Osteoblast (primary cell): ENCODE measurements at regions not wholly inside any gene's neighbourhood (a gene's known extent, or its start where the extent isn't known, plus 50 kb on each side); places are given as distances from the start of the nearest gene placed in this dataset.
"Not testable (repeated sequence)": the region's sequence is repeated elsewhere in the genome, so short reads cannot be mapped to it uniquely, and the experiment has no call there.

Source experiments
- DNase-seq: peaks from one replicate; pipeline ENCODE4 v3.0.0; 2011; ENCODE audit warnings: low spot score, mixed read lengths; ENCODE audit not compliant: insufficient read length; ENCODE audit errors: missing footprints
- H2AFZ ChIP-seq: 2 replicates; pipeline ENCODE4 v1.6.0; 2011; ENCODE audit warnings: mild to moderate bottlenecking, low read length
- H3K27ac ChIP-seq: 2 replicates; pipeline ENCODE4 v1.5.1; 2011; ENCODE audit warnings: mild to moderate bottlenecking, low read depth, low read length, moderate library complexity
- H3K27me3 ChIP-seq: 2 replicates; pipeline ENCODE4 v1.6.0; 2012; ENCODE audit warnings: mild to moderate bottlenecking, control low read depth, inconsistent platforms, low read length, moderate library complexity; ENCODE audit not compliant: insufficient read depth
- H3K36me3 ChIP-seq: 2 replicates; pipeline ENCODE4 v1.5.1; 2011; ENCODE audit warnings: mild to moderate bottlenecking, low read length, control low read depth, moderate library complexity; ENCODE audit not compliant: insufficient read depth
- H3K4me1 ChIP-seq: 2 replicates; pipeline ENCODE4 v1.5.1; 2011; ENCODE audit warnings: mild to moderate bottlenecking, low read length, control low read depth, moderate library complexity; ENCODE audit not compliant: insufficient read depth
- H3K4me2 ChIP-seq: 2 replicates; pipeline ENCODE4 v1.6.0; 2011; ENCODE audit warnings: mild to moderate bottlenecking, low read length; ENCODE audit not compliant: insufficient read depth
- H3K4me3 ChIP-seq: fragments of 200-600 bp; sonication (generic); 3 replicates; pipeline ENCODE4 v1.5.1; 2012; ENCODE audit warnings: mild to moderate bottlenecking, low read length, inconsistent platforms; ENCODE audit not compliant: insufficient read depth
- H3K79me2 ChIP-seq: 2 replicates; pipeline ENCODE4 v1.6.0; 2012; ENCODE audit warnings: mild to moderate bottlenecking, low read length, control low read depth, inconsistent platforms; ENCODE audit not compliant: insufficient read depth
- H3K9me3 ChIP-seq: 2 replicates; pipeline ENCODE4 v1.5.1; 2011; ENCODE audit warnings: low read depth, low read length, control low read depth
- H4K20me1 ChIP-seq: 2 replicates; pipeline ENCODE4 v1.6.0; 2012; ENCODE audit warnings: mild to moderate bottlenecking, low read length, control low read depth; ENCODE audit not compliant: insufficient read depth
- TF ChIP-seq, protein P1 (sequence below): IDR thresholded peaks from 2 replicates; pipeline ENCODE4 v1.5.1; 2011; ENCODE audit warnings: mild to moderate bottlenecking, low read depth, low read length, moderate library complexity; ENCODE audit errors: extremely low read depth

DNA sequence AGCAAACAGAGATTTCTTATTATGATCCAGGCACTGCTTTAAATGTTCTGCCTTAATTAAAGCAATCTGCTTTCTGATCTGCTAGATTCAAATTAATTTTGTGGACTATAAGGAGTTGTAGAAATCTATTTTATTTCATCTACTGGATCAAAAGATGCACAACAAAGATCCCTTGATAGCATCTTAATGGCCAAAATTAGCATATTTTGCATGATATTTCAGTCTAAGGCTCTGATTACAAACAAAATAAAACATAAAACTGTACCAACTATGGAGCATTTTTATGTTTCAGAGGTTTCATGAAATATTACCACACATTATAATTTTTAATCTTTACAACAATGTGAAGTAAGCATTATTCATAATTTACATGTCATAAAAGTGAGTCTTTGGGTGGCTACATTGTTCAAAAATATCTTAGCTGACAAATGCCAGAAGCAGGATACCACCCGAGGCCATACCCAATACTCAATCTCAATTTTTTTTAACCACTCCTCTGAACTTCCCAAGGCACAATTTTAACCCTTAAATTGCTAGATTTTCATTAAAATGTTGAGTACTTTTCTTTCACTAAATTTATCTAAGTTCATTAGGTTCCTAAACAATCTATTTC is 929.5 kb downstream of the KCNA4 start:
- Histone ChIP-seq H4K20me1 (no peaks in the 10 kb centered on the region), H2AFZ (no peak overlapping the region), H3K4me3 (no peak overlapping the region), H3K79me2 (no peaks in the 10 kb centered on the region), H3K4me1 (no peaks in the 10 kb centered on the region), H3K27ac (no peak overlapping the region), H3K4me2 (no peak overlapping the region), H3K27me3 (no peaks in the 10 kb centered on the region), H3K36me3 (no peaks in the 10 kb centered on the region), H3K9me3 (no peaks in the 10 kb centered on the region)
- TF ChIP-seq, protein P1, sequence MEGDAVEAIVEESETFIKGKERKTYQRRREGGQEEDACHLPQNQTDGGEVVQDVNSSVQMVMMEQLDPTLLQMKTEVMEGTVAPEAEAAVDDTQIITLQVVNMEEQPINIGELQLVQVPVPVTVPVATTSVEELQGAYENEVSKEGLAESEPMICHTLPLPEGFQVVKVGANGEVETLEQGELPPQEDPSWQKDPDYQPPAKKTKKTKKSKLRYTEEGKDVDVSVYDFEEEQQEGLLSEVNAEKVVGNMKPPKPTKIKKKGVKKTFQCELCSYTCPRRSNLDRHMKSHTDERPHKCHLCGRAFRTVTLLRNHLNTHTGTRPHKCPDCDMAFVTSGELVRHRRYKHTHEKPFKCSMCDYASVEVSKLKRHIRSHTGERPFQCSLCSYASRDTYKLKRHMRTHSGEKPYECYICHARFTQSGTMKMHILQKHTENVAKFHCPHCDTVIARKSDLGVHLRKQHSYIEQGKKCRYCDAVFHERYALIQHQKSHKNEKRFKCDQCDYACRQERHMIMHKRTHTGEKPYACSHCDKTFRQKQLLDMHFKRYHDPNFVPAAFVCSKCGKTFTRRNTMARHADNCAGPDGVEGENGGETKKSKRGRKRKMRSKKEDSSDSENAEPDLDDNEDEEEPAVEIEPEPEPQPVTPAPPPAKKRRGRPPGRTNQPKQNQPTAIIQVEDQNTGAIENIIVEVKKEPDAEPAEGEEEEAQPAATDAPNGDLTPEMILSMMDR = no peak
- DNase-seq = no peak

GRCh38 chr11:29075726-29076125 is 941.1 kb downstream of the KCNA4 start:
- Histone ChIP-seq H3K4me2 (no peak overlapping the region), H3K4me3 (no peak overlapping the region), H3K27ac (no peak overlapping the region), H3K36me3 (no peaks in the 10 kb centered on the region), H4K20me1 (no peaks in the 10 kb centered on the region), H2AFZ (no peak overlapping the region), H3K9me3 (no peaks in the 10 kb centered on the region), H3K27me3 (no peaks in the 10 kb centered on the region), H3K79me2 (no peaks in the 10 kb centered on the region), H3K4me1 (no peaks in the 10 kb centered on the region)
- TF ChIP-seq, protein P1 = no peak
- no peak for DNase-seq

DNA sequence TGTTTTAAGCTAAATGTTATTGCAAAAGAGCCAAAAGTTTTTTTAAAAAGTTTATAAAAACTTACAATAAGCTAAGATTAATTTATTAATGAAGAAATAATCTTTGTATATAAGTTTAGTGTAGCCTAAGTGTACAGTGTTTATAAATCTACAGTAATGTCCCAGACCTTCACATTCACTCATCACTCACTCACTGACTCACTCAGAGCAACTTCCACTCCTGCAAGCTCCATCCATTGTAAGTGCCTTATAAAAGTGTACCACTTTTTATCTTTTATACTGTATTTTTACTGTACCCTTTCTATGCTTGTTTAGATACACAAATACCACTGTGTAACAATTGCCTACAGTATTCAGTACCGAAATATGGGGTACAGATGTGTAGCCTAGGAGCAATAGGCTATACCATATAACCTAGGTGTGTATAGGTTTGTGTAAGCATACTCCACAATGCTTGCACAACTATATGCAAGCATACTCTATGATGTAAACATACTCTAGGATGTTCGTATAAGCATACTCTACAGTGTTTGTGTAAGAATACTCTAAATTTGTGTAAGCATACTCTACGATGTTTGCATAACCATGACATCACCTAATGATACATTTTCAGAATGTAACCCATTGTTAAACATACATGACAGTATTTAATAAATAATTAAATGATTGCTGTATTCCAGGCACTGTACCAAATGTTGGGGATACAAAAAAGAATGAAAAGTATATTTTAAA is 953.0 kb downstream of the KCNA4 start:
- Histone ChIP-seq H3K4me1 (no peaks in the 10 kb centered on the region), H4K20me1 (no peaks in the 10 kb centered on the region), H3K36me3 (no peaks in the 10 kb centered on the region), H3K79me2 (no peaks in the 10 kb centered on the region), H3K27ac (no peak overlapping the region), H3K4me3 (no peak overlapping the region), H3K4me2 (no peak overlapping the region), H3K9me3 (no peaks in the 10 kb centered on the region), H3K27me3 (no peaks in the 10 kb centered on the region), H2AFZ (no peak overlapping the region)
- no peak for DNase-seq
- TF ChIP-seq, protein P1 = no peak

DNA sequence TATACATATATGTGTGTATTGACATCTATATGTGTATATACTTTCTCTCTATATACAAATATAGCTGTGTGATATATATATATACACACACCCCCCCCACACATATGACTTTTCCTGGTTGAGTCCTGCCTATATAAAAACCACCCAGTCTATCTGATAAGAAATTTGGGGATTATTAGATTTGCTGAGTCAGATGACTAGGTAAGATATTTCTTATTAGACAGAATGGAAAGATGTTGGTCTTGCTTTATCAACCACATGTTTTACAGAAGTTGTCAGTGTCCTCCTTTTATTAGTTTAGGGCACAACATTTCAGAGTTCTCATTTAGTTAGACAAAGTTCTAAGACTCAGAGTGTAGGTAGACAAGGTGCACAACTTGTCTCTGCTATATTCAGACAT is 953.3 kb downstream of the METTL15 start:
- no peak overlapping the region for H3K27ac ChIP-seq
- TF ChIP-seq, protein P1 = no peak

GRCh38 chr11:29056487-29056886 is 948.3 kb downstream of the METTL15 start:
- not testable (repeated sequence) for H3K4me2 ChIP-seq, H3K79me2 ChIP-seq, H3K36me3 ChIP-seq, H3K9me3 ChIP-seq, DNase-seq, H4K20me1 ChIP-seq, H2AFZ ChIP-seq, H3K27ac ChIP-seq, H3K4me3 ChIP-seq, H3K27me3 ChIP-seq, H3K4me1 ChIP-seq

More for the DNA sequence above, 953.3 kb downstream of the METTL15 start:
- Histone ChIP-seq H3K27me3 (no peaks in the 10 kb centered on the region), H3K79me2 (no peaks in the 10 kb centered on the region), H3K4me1 (no peaks in the 10 kb centered on the region), H3K9me3 (no peaks in the 10 kb centered on the region), H3K36me3 (no peaks in the 10 kb centered on the region), H3K4me2 (no peak overlapping the region), H3K4me3 (no peak overlapping the region), H4K20me1 (no peaks in the 10 kb centered on the region), H2AFZ (no peak overlapping the region)
- DNase-seq = no peak
